ENCODE measurements at regions not wholly inside any gene's neighbourhood (a gene's known extent, or its start where the extent isn't known, plus 50 kb on each side); places are given as distances from the start of the nearest gene placed in this dataset.
"Not testable (repeated sequence)": the region's sequence is repeated elsewhere in the genome, so short reads cannot be mapped to it uniquely, and the experiment has no call there.

- no peak for DNase-seq
These were observed 284.0 kb downstream of the ALG10 start for GRCh38 chr12:34306133-34306830.

- DNase-seq = not testable (repeated sequence)
These were observed 287.8 kb downstream of the ALG10 start for GRCh38 chr12:34309806-34310804.

GRCh38 chr12:34311337-34311736, 289.0 kb downstream of the ALG10 start:
- no peak for DNase-seq

- DNase-seq = no peak
These were observed 305.4 kb downstream of the ALG10 start for GRCh38 chr12:34327671-34328070.

GRCh38 chr12:34333337-34333736, 311.0 kb downstream of the ALG10 start:
- no peak for DNase-seq

GRCh38 chr12:34334538-34334937, 312.2 kb downstream of the ALG10 start:
- no peak for DNase-seq

- no peak for DNase-seq
These were observed 312.9 kb downstream of the ALG10 start for GRCh38 chr12:34334953-34335743.

GRCh38 chr12:34335819-34336262, 313.5 kb downstream of the ALG10 start:
- no peak for DNase-seq

- no peak for DNase-seq
These were observed 314.5 kb downstream of the ALG10 start for GRCh38 chr12:34336619-34337465.

- no peak for DNase-seq
These were observed 316.5 kb downstream of the ALG10 start for GRCh38 chr12:34338751-34339150.

GRCh38 chr12:34339922-34340321, 317.6 kb downstream of the ALG10 start:
- DNase-seq = no peak

- DNase-seq = no peak
These were observed 318.5 kb downstream of the ALG10 start for GRCh38 chr12:34340534-34341361.

GRCh38 chr12:34341362-34341733, 319.1 kb downstream of the ALG10 start:
- DNase-seq = no peak

- no peak for DNase-seq
These were observed 319.8 kb downstream of the ALG10 start for GRCh38 chr12:34342048-34342447.

- DNase-seq = no peak
These were observed 321.0 kb downstream of the ALG10 start for GRCh38 chr12:34343345-34343744.

- DNase-seq = no peak
These were observed 321.5 kb downstream of the ALG10 start for GRCh38 chr12:34343766-34344165.

GRCh38 chr12:34344851-34345522, 322.7 kb downstream of the ALG10 start:
- no peak for DNase-seq

GRCh38 chr12:34345801-34346200, 323.5 kb downstream of the ALG10 start:
- DNase-seq = no peak

GRCh38 chr12:34346372-34347034, 324.2 kb downstream of the ALG10 start:
- DNase-seq = no peak

- DNase-seq = no peak
These were observed 325.1 kb downstream of the ALG10 start for GRCh38 chr12:34347367-34347766.

Data from activated CD4-positive, alpha-beta T cell treated with anti-CD3 and anti-CD28 coated beads, Interleukin-2, amount 50 U/mL, for 4 hours (primary cell).